ENCODE measurements at regions not wholly inside any gene's neighbourhood (a gene's known extent, or its start where the extent isn't known, plus 50 kb on each side); places are given as distances from the start of the nearest gene placed in this dataset.

DNA sequence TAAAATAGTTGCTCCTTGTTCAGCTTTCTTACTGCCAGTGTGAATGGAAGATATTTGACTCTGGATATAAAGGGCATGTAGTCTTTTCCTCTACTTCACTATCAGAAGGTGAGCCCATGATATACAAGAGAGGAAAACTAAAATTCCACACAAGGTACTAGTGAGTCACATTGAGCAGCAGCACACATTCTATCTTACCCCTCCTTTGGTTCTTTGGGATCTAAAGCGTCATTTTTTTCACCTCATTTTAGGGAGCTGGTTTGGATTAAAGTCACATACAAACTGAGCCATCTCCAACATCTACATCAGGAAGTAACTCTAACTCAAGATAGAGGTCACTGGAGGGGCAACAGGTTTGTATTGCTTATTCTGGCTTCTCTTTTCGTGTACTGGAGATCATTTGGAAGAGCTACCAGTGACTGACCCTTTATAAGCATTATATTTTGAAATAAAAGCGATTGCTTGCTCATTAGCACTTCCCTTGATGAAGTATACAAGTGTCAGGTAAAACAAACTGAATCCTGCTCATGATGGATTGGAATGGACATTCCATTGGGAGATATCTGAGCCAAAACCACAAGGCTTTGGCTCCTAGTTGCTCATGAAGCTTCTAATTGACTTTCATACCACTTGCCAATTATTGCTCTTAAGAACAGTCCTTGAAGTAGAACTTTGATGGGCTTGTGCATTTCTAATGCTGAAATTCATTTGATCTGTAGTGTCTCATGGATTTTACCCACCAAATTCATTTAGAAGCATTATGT lies 124.1 kb downstream of the SPCS3 start:
- TF ChIP-seq BHLHE40 (IDR thresholded peaks at IDR 0.05; ENCODE audit: borderline replicate concordance) (no peak), L3MBTL2 (conservative IDR thresholded peaks at IDR 0.05) (no peak), FOXM1 (IDR thresholded peaks at IDR 0.05; ENCODE audit: borderline replicate concordance) (no peak)

Measured in HEK293T (cell line).